H9 (cell line): ENCODE measurements at regions not wholly inside any gene's neighbourhood (a gene's known extent, or its start where the extent isn't known, plus 50 kb on each side); places are given as distances from the start of the nearest gene placed in this dataset.

Source experiments
- DNase-seq: peaks from one replicate; pipeline ENCODE4 v3.0.0-alpha.2; 2017
- H2AFZ ChIP-seq: one replicate; pipeline ENCODE4 v1.6.1; 2013; ENCODE audit warnings: mild to moderate bottlenecking, low read length, control low read depth, moderate library complexity
- H2AK5ac ChIP-seq: 2 replicates; pipeline ENCODE4 v1.6.1; 2013; ENCODE audit warnings: low read length, control low read depth, mixed read lengths; ENCODE audit not compliant: insufficient read length
- H2BK120ac ChIP-seq: one replicate; pipeline ENCODE4 v1.6.1; 2013; ENCODE audit warnings: low read depth, mild to moderate bottlenecking, low read length, control low read depth, inconsistent platforms; ENCODE audit not compliant: poor library complexity, severe bottlenecking
- H2BK12ac ChIP-seq: 2 replicates; pipeline ENCODE4 v1.6.1; 2013; ENCODE audit warnings: low read length, control low read depth, mixed read lengths, low read depth; ENCODE audit not compliant: insufficient read length
- H2BK15ac ChIP-seq: 2 replicates; pipeline ENCODE4 v1.6.1; 2013; ENCODE audit warnings: low read depth, low read length, control low read depth
- H2BK20ac ChIP-seq: one replicate; pipeline ENCODE4 v1.6.1; 2013; ENCODE audit warnings: low read depth, mild to moderate bottlenecking, low read length, control low read depth, inconsistent platforms; ENCODE audit not compliant: poor library complexity, severe bottlenecking
- H2BK5ac ChIP-seq: 2 replicates; pipeline ENCODE4 v1.6.1; 2013; ENCODE audit warnings: low read length, control low read depth, mixed read lengths; ENCODE audit not compliant: insufficient read length
- H3K14ac ChIP-seq: 2 replicates; pipeline ENCODE4 v1.6.1; 2013; ENCODE audit warnings: low read length, control low read depth; ENCODE audit not compliant: insufficient read depth
- H3K18ac ChIP-seq: 2 replicates; pipeline ENCODE4 v1.6.1; 2013; ENCODE audit warnings: low read depth, mild to moderate bottlenecking, mixed read lengths, low read length, control low read depth; ENCODE audit not compliant: insufficient read length
- H3K23ac ChIP-seq: 2 replicates; pipeline ENCODE4 v1.6.1; 2013; ENCODE audit warnings: low read length, control low read depth, mixed read lengths, low read depth; ENCODE audit not compliant: insufficient read length
- H3K23me2 ChIP-seq: 2 replicates; pipeline ENCODE4 v1.6.1; 2013; ENCODE audit warnings: low read depth, mild to moderate bottlenecking, mixed read lengths, low read length, control low read depth; ENCODE audit not compliant: insufficient read length, poor library complexity, severe bottlenecking
- H3K27ac ChIP-seq: 2 replicates; pipeline ENCODE4 v1.5.1; 2013; ENCODE audit warnings: low read length, control low read depth, mixed read lengths, low read depth; ENCODE audit not compliant: insufficient read length
- H3K27me3 ChIP-seq: 2 replicates; pipeline ENCODE4 v1.6.1; 2013; ENCODE audit warnings: low read length, control low read depth, inconsistent platforms; ENCODE audit not compliant: insufficient read depth
- H3K4ac ChIP-seq: 2 replicates; pipeline ENCODE4 v1.6.1; 2013; ENCODE audit warnings: low read depth, mild to moderate bottlenecking, control low read depth, inconsistent platforms, low read length, moderate library complexity
- H3K4me1 ChIP-seq: 2 replicates; pipeline ENCODE4 v1.6.1; 2013; ENCODE audit warnings: low read length, control low read depth, inconsistent platforms; ENCODE audit not compliant: insufficient read depth
- H3K4me2 ChIP-seq: 2 replicates; pipeline ENCODE4 v1.6.1; 2013; ENCODE audit warnings: low read length, control low read depth, mixed read lengths; ENCODE audit not compliant: insufficient read length, insufficient read depth
- H3K56ac ChIP-seq: 2 replicates; pipeline ENCODE4 v1.6.1; 2013; ENCODE audit warnings: low read depth, mild to moderate bottlenecking, mixed read lengths, low read length, control low read depth; ENCODE audit not compliant: insufficient read length
- H3K79me1 ChIP-seq: 2 replicates; pipeline ENCODE4 v1.6.1; 2013; ENCODE audit warnings: low read depth, mild to moderate bottlenecking, moderate library complexity, low read length, control low read depth, inconsistent platforms; ENCODE audit not compliant: insufficient read depth, poor library complexity, severe bottlenecking
- H3K79me2 ChIP-seq: 2 replicates; pipeline ENCODE4 v1.6.1; 2013; ENCODE audit warnings: low read length, control low read depth, inconsistent platforms; ENCODE audit not compliant: insufficient read depth
- H3K9ac ChIP-seq: 2 replicates; pipeline ENCODE4 v1.6.1; 2013; ENCODE audit warnings: low read length, control low read depth, mixed read lengths; ENCODE audit not compliant: insufficient read length; ENCODE audit errors: extremely low read depth
- H3K9me3 ChIP-seq: one replicate; pipeline ENCODE4 v1.6.1; 2013; ENCODE audit warnings: low read depth, low read length, inconsistent platforms; ENCODE audit not compliant: control insufficient read depth
- H3T11ph ChIP-seq: one replicate; pipeline ENCODE4 v1.6.1; 2013; ENCODE audit warnings: mild to moderate bottlenecking, low read length, control low read depth, inconsistent platforms
- H4K20me1 ChIP-seq: one replicate; pipeline ENCODE4 v1.6.1; 2013; ENCODE audit not compliant: control insufficient read depth, insufficient read length, insufficient read depth
- H4K5ac ChIP-seq: 2 replicates; pipeline ENCODE4 v1.6.1; 2013; ENCODE audit warnings: low read depth, mild to moderate bottlenecking, mixed read lengths, low read length, control low read depth; ENCODE audit not compliant: insufficient read length
- H4K8ac ChIP-seq: replicated peaks from 2 replicates; pipeline ENCODE4 v1.6.1; 2013; ENCODE audit warnings: low read length, control low read depth, mixed read lengths, low read depth; ENCODE audit not compliant: insufficient read length
- H4K91ac ChIP-seq: 2 replicates; pipeline ENCODE4 v1.6.1; 2013; ENCODE audit warnings: low read depth, mild to moderate bottlenecking, moderate library complexity, mixed read lengths, low read length, control low read depth; ENCODE audit not compliant: insufficient read length
- H3K27ac Mint-ChIP-seq, 3 experiments: 2 replicates in 2 of 3; 3 replicates in 1 of 3; pipeline ENCODE4 v1.8.0; 2020 to 2021; ENCODE audit warnings: mixed read lengths in 3 of 3, mild to moderate bottlenecking in 1 of 3, moderate library complexity in 1 of 3
- H3K27me3 Mint-ChIP-seq: 2 replicates; pipeline ENCODE4 v1.8.0; 2021; ENCODE audit warnings: low read depth, mild to moderate bottlenecking, moderate library complexity, mixed read lengths
- H3K36me3 Mint-ChIP-seq, 3 experiments: 2 replicates in 2 of 3; 3 replicates in 1 of 3; pipeline ENCODE4 v1.8.0; 2020 to 2021; ENCODE audit warnings: low read depth in 3 of 3, mixed read lengths in 3 of 3; ENCODE audit not compliant: insufficient read depth in 1 of 3
- H3K4me1 Mint-ChIP-seq, 2 experiments: 2 replicates each; pipeline ENCODE4 v1.8.0; 2020; ENCODE audit warnings: mixed read lengths in 2 of 2
- H3K4me3 Mint-ChIP-seq, 2 experiments: 2 replicates in 1 of 2; 3 replicates in 1 of 2; pipeline ENCODE4 v1.8.0; 2020 to 2021; ENCODE audit warnings: mild to moderate bottlenecking in 2 of 2, mixed read lengths in 2 of 2, moderate library complexity in 1 of 2
- H3K9me3 Mint-ChIP-seq, 2 experiments: 2 replicates in 1 of 2; 3 replicates in 1 of 2; pipeline ENCODE4 v1.8.0; 2020; ENCODE audit warnings: mild to moderate bottlenecking in 2 of 2, mixed read lengths in 2 of 2, moderate library complexity in 1 of 2
- WGBS: extraction: QIAGEN DNeasy Blood & Tissue Kit; methylation state at CpG from one replicate; pipeline ENCODE4 v1.1.7; 2013; ENCODE audit warnings: missing lambda C conversion rate, low lambda C conversion rate, mixed read lengths; ENCODE audit not compliant: insufficient read length; ENCODE audit errors: extremely low coverage; 5-methylcytosine and 5-hydroxymethylcytosine counted together
- TF ChIP-seq, protein P1 (sequence below): fragments of 200-600 bp; sonication (generic); conservative IDR thresholded peaks from 3 replicates; pipeline ENCODE4 v1.8.0; 2021; ENCODE audit warnings: antibody characterized with exemption, mild to moderate bottlenecking

DNA sequence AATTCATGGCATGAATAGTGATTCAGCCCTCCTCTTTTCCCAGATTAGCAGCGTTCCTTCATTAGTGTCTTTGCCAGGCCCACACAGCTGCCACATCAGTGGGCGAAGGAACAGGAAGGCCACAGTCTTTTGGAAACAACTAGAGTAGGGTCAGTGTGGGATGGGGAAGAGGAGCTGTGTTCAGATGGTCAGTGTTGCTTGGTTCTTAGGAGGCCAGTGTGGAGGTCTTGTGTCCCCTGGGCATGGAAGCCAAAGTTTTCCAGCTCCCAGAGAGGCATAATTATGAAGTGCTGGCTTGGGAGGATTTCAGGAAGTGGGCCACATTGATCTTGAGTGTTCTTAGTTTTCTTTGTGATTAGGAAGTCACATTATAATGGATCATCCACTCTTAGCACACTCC lies 269.6 kb downstream of the PSAT1 start:
- TF ChIP-seq, protein P1, sequence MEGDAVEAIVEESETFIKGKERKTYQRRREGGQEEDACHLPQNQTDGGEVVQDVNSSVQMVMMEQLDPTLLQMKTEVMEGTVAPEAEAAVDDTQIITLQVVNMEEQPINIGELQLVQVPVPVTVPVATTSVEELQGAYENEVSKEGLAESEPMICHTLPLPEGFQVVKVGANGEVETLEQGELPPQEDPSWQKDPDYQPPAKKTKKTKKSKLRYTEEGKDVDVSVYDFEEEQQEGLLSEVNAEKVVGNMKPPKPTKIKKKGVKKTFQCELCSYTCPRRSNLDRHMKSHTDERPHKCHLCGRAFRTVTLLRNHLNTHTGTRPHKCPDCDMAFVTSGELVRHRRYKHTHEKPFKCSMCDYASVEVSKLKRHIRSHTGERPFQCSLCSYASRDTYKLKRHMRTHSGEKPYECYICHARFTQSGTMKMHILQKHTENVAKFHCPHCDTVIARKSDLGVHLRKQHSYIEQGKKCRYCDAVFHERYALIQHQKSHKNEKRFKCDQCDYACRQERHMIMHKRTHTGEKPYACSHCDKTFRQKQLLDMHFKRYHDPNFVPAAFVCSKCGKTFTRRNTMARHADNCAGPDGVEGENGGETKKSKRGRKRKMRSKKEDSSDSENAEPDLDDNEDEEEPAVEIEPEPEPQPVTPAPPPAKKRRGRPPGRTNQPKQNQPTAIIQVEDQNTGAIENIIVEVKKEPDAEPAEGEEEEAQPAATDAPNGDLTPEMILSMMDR: no peak
- Histone ChIP-seq H3T11ph (no peak overlapping the region), H2BK12ac (no peak overlapping the region), H3K14ac (no peak overlapping the region), H3K23me2 (no peaks in the 10 kb centered on the region), H3K79me1 (no peaks in the 10 kb centered on the region), H4K5ac (no peak overlapping the region), H3K9ac (no peak overlapping the region), H3K4ac (no peak overlapping the region), H4K8ac (no peak overlapping the region), H2AK5ac (no peak overlapping the region), H3K23ac (no peak overlapping the region), H2BK15ac (no peak overlapping the region), H4K91ac (no peak overlapping the region), H3K4me1 (no peaks in the 10 kb centered on the region; the same call in 1 of the 2 replicates), H3K27ac (no peak overlapping the region), H2AFZ (no peak overlapping the region), H2BK5ac (no peak overlapping the region), H3K27me3 (no peaks in the 10 kb centered on the region), H3K18ac (no peak overlapping the region), H3K9me3 (no peaks in the 10 kb centered on the region), H2BK20ac (no peak overlapping the region), H3K79me2 (no peaks in the 10 kb centered on the region), H3K4me2 (no peak overlapping the region), H2BK120ac (no peak overlapping the region), H4K20me1 (no peaks in the 10 kb centered on the region), H3K56ac (no peak overlapping the region)
- DNase-seq: no peak
- Mint-ChIP-seq H3K4me3 (no peak overlapping the region), H3K27ac (no peak overlapping the region), H3K4me1 (peaks cover 10 to 19% of the 10 kb centered on the region in 2 experiments), H3K9me3 (no peaks in the 10 kb centered on the region), H3K27me3 (0 out of 2 replicates have a peak, but pooled peaks cover 2% of the 10 kb centered on the region), H3K36me3 (no peaks in the 10 kb centered on the region; a peak in 1 of 7 replicates)
- no CpG with 5 or more reads among the region's 2 CpGs for WGBS
